ENCODE measurements at regions not wholly inside any gene's neighbourhood (a gene's known extent, or its start where the extent isn't known, plus 50 kb on each side); places are given as distances from the start of the nearest gene placed in this dataset.

DNA sequence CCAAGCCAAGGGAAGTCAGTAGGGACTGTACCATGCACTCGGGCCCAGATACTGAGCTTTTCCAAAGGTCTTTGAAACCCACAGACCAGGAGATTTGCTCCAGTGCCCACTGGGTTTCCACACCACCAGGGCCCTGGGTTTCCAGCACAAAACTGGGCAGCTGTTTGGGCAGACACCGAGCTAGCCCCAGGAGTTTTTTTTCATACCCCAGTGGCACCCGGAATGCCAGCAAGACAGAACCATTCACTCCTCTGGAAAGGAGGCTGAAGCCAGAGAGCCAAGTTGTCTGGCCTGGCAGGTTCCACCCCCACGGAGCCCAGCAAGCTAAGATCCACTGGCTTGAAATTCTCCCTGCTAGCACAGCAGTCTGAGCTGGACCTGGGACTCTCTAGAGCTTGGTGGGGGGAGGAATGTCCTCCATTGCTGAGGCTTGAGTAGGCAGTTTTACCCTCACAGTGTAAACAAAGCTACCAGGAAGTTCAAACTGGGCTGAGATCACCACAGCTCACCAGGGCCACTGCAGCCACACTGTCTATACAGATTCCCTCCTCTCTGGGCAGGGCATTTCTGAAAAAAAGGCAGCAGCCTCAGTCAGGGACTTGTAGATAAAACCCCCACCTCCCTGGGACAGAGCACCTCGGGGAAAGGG, 793.7 kb downstream of the RPS29 start:
- Mint-ChIP-seq H3K27ac (no peak overlapping the region), H3K27me3 (ENCODE audit: low read depth) (no peaks in the 10 kb centered on the region), H3K4me1 (ENCODE audit: low read depth) (no peaks in the 10 kb centered on the region), H3K4me3 (ENCODE audit: low read depth) (no peak overlapping the region), H3K9me3 (peaks cover 34% of the 10 kb centered on the region), H3K36me3 (ENCODE audit: low read depth) (no peaks in the 10 kb centered on the region)
- intact Hi-C loops (cut with micrococcal nuclease), result no loop called here
- no peak for DNase-seq (ENCODE audit: low spot score)

DNA sequence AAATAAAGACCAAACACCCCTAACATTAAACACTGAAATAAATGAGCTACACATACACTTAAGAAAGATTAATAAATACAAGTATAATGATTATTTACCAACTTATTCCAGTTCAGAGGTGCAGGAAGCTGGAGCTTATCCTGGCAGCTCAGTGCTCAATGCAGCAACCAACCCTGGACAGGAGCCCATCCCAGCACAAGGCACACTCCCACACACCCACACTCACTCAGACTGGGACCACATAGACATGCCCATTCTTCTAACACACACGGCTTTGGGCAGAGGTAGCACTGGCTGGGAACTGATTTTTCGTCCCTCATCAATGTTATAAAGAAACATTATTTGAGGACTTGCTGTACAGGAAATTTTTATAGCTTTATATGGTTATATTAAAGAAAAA, 797.4 kb downstream of the RPS29 start:
- no peak for DNase-seq (ENCODE audit: low spot score)
- H3K9me3 Mint-ChIP-seq, result peaks cover 19% of the 10 kb centered on the region
- H3K4me1 Mint-ChIP-seq (ENCODE audit: low read depth), result no peaks in the 10 kb centered on the region
- H3K4me3 Mint-ChIP-seq (ENCODE audit: low read depth), result no peak overlapping the region
- H3K36me3 Mint-ChIP-seq (ENCODE audit: low read depth), result no peaks in the 10 kb centered on the region
- intact Hi-C loops (cut with micrococcal nuclease), result no loop called here
- H3K27ac Mint-ChIP-seq, result no peak overlapping the region
- no peaks in the 10 kb centered on the region for H3K27me3 Mint-ChIP-seq (ENCODE audit: low read depth)

DNA sequence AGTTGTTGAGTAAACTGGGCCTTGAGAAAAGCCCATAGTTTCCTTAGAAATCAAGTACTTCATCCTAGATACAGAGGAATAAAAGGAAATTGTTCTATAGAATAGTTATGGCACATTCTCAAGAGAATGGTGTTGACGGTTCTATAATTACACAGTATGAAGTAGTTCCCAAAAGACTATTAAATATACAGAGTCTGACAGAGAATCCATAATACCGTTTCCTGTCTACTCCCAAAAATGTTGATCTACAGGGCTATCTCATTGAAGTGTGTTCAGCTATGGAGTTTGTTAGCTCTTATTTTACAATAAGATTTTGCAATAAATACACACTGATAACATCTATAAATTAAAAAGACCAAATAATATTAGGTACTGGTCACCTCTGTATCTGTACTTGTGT, 799.7 kb downstream of the RPS29 start:
- no peak for DNase-seq (ENCODE audit: low spot score)
- no peaks in the 10 kb centered on the region for H3K36me3 Mint-ChIP-seq (ENCODE audit: low read depth)
- peaks cover 19% of the 10 kb centered on the region for H3K9me3 Mint-ChIP-seq
- no peaks in the 10 kb centered on the region for H3K4me1 Mint-ChIP-seq (ENCODE audit: low read depth)
- H3K27me3 Mint-ChIP-seq (ENCODE audit: low read depth), result no peaks in the 10 kb centered on the region
- no peak overlapping the region for H3K4me3 Mint-ChIP-seq (ENCODE audit: low read depth)
- H3K27ac Mint-ChIP-seq, result no peak overlapping the region
- intact Hi-C loops (cut with micrococcal nuclease), result no loop called here

DNA sequence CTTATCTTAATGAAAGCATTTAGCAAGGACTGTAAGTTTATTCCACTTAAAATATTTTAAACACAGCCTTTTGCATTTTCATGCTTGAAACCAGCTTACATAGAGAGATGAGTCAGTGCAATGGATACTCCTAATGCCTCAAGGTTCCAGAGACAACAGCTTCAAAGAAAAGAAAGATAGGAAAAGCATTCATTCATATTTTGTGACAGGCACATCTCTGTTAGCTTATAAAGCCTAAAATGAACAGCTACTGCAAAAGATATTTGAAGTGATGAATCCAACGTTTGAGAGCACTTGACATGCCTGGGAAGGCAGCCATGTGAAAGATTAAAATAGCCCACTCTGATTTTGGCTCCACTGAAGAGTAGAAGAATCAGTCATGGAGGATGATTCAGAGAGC, 814.5 kb downstream of the RPS29 start:
- H3K4me3 Mint-ChIP-seq (ENCODE audit: low read depth), result no peak overlapping the region

DNA sequence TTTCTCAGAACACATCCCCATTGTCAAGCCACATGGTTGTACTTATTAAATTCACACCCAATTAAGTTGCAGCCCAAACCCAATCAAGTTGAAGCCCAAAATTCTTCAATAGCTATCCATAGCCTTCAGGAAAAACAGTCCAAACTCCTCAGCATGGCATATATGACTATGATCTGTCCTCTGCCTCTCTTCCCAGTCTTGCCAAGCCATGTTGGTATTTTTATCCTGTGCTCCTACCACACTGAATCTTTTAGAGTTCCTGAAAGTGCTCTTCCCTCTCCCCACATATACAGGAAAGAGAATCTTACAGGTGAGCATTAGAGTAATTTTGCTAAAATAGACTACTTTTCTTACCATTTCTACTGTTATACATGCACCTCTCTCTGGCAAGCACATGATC, 834.9 kb downstream of the RPS29 start:
- no peak overlapping the region for H3K4me3 Mint-ChIP-seq (ENCODE audit: low read depth)
- intact Hi-C loops (cut with micrococcal nuclease), result no loop called here

More for the DNA sequence above, 814.5 kb downstream of the RPS29 start:
- intact Hi-C loops (cut with micrococcal nuclease), result no loop called here
- Mint-ChIP-seq H3K36me3 (ENCODE audit: low read depth) (no peaks in the 10 kb centered on the region), H3K27me3 (ENCODE audit: low read depth) (no peaks in the 10 kb centered on the region), H3K4me1 (ENCODE audit: low read depth) (no peaks in the 10 kb centered on the region), H3K9me3 (peaks cover 20% of the 10 kb centered on the region), H3K27ac (no peak overlapping the region)
- no peak for DNase-seq (ENCODE audit: low spot score)

DNA sequence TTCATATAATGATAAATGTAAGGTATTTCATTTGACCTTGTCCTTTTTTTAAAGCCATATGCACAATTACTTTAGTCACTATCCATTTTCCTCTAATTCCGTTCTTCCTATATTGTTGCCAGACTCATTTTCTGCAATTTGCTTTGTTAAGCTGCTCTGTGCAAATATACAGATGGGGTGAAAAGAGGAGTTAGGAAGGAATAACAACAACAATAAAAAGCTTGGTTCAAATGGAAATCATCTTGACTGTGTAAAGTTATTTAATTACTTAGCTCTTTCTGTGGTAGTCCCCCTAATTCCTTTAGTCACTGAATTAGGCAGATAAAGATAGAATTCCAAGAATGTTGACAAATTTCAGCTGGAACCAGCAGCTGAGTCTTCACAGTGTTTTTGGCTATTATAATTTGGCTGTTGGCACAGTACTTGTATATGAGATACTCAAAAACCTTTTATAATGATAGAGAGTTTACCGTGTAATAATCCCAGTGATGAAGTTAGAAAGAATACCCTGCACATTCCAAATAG, 838.0 kb downstream of the RPS29 start:
- H3K27ac Mint-ChIP-seq, result no peak overlapping the region

More for the DNA sequence above, 834.9 kb downstream of the RPS29 start:
- Mint-ChIP-seq H3K27me3 (ENCODE audit: low read depth) (no peaks in the 10 kb centered on the region), H3K9me3 (peaks cover 23% of the 10 kb centered on the region), H3K27ac (no peak overlapping the region), H3K36me3 (ENCODE audit: low read depth) (no peaks in the 10 kb centered on the region), H3K4me1 (ENCODE audit: low read depth) (no peaks in the 10 kb centered on the region)
- no peak for DNase-seq (ENCODE audit: low spot score)

DNA sequence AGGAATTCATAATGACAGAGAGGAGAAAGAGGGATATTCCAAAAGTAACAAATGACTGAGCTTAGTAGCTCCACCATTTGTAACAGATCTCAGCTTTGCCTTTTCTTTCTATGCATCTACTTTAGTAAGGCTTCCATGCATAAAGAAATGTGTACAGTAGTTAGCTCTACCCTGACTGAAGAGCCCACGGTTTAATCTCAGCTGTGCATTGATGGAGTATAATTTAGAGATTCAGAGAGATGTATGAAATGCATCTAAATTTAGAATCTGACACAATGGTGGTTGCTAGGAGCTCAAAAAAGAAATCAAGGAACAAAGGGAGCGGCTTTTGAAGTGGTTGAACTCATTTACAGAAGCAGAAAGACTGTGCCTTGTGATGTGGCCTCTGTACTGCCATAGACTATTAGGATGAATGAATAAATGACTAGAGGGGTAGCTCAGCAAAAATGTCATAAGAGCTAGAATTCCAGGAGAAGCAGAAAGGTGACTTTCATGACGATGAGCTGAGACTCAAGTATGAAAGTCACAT, 838.6 kb downstream of the RPS29 start:
- Mint-ChIP-seq H3K27me3 (ENCODE audit: low read depth) (no peaks in the 10 kb centered on the region), H3K4me1 (ENCODE audit: low read depth) (no peaks in the 10 kb centered on the region), H3K4me3 (ENCODE audit: low read depth) (no peak overlapping the region), H3K27ac (no peak overlapping the region), H3K36me3 (ENCODE audit: low read depth) (no peaks in the 10 kb centered on the region), H3K9me3 (peaks cover 19% of the 10 kb centered on the region)
- DNase-seq (ENCODE audit: low spot score), result no peak
- intact Hi-C loops (cut with micrococcal nuclease), result no loop called here

More for the DNA sequence above, 838.0 kb downstream of the RPS29 start:
- H3K9me3 Mint-ChIP-seq, result peaks cover 23% of the 10 kb centered on the region
- no peak overlapping the region for H3K4me3 Mint-ChIP-seq (ENCODE audit: low read depth)
- no peaks in the 10 kb centered on the region for H3K36me3 Mint-ChIP-seq (ENCODE audit: low read depth)
- intact Hi-C loops (cut with micrococcal nuclease), result no loop called here
- H3K4me1 Mint-ChIP-seq (ENCODE audit: low read depth), result no peaks in the 10 kb centered on the region
- DNase-seq (ENCODE audit: low spot score), result no peak
- H3K27me3 Mint-ChIP-seq (ENCODE audit: low read depth), result no peaks in the 10 kb centered on the region

DNA sequence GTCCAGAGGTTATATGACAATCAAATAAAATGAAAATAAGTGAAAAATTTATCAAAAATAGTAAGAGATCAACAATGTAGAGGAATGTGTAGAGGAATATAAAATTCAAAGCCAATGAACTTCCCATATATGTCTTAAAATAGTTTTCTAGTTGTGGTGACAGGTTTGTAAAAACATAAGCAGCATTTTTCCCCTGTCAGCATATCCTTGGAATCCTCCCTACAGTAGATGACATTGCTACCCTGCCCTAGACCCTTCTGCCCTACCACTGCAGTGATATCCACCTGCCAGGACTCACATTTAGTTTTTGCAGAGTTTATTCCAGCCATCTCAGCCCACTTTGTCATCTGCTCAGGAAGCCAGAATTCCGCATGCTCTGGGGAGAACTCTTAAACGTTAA, 842.0 kb downstream of the RPS29 start:
- no peaks in the 10 kb centered on the region for H3K4me1 Mint-ChIP-seq (ENCODE audit: low read depth)
- no peaks in the 10 kb centered on the region for H3K27me3 Mint-ChIP-seq (ENCODE audit: low read depth)
- peaks cover 15% of the 10 kb centered on the region for H3K9me3 Mint-ChIP-seq
- DNase-seq (ENCODE audit: low spot score), result no peak
- intact Hi-C loops (cut with micrococcal nuclease), result no loop called here
- no peaks in the 10 kb centered on the region for H3K36me3 Mint-ChIP-seq (ENCODE audit: low read depth)
- H3K4me3 Mint-ChIP-seq (ENCODE audit: low read depth), result no peak overlapping the region
- H3K27ac Mint-ChIP-seq, result no peak overlapping the region

DNA sequence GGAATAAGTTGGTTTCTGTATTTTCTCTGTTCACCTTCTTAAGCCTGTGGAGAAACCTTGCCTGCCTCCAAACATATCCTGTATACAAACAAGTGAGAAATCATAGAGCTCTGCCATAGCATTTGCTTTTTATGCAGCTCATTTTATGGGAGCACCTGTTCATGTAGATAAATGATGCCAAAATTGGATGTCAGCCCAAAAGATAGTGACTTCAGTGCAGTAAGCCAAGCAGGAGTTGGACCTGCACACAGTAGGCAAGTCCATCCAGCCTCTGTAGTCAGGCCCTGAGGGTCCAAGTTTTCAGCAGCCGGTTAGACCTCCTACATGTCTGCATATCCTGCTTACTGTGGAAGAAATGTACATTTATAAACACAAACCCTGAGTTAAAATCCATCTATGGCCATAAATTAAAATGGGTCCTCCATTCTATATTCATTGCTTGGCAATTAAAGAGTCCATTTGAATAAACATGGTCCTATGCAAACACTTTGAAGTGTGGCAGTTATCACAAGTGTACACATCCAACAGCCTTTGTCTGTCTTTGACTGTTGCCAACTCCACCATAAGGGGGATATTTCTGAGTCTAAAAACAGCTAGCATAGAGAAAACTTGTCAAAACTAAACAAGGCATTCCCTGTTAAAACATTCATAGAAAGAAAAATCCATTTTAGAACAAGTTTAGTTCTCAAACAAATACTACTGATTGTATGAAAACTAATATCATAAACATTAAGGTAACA, 847.8 kb downstream of the RPS29 start:
- no peaks in the 10 kb centered on the region for H3K4me1 Mint-ChIP-seq (ENCODE audit: low read depth)
- intact Hi-C loops (cut with micrococcal nuclease), result no loop called here
- DNase-seq (ENCODE audit: low spot score), result no peak
- no peaks in the 10 kb centered on the region for H3K27me3 Mint-ChIP-seq (ENCODE audit: low read depth)
- no peak overlapping the region for H3K27ac Mint-ChIP-seq
- no peaks in the 10 kb centered on the region for H3K36me3 Mint-ChIP-seq (ENCODE audit: low read depth)
- H3K4me3 Mint-ChIP-seq (ENCODE audit: low read depth), result no peak overlapping the region
- H3K9me3 Mint-ChIP-seq, result peaks cover 20% of the 10 kb centered on the region

DNA sequence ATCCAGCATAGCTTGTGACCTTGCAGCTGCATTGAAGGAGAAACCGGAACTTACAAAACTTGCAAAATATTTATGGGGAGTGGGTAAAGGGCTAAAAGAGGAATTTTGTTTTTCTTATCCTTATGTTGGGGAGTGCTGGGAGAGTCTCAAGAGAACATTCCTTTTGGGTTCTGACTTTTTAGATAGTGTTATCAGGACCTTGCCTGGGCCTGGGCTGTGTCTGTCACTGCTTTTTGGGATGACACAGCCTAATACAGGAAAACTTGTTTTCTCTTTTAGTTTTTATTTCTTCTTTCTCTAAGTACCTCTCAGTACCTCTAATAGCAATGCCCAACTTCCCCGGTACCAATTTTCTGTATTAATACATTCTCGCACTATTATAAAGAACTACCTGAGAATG, 850.6 kb downstream of the RPS29 start:
- no peak for DNase-seq (ENCODE audit: low spot score)

DNA sequence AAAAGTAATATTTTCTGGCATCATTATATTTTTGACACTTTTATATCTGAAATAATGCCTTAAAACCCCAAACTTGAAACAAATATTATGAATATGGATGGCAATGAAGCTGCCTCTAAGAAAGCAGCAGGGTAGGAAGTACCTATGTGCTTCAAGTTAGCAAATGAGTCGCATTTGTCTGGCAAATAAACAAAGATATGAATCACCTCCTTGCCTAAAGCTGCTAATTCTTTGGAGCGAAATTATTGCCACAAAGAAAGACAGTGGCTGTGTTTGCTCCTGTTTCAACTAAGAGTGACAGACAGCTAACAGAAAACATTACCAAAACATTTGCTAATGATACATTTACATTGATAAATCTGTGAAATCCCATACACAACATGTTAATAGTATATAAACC, 854.9 kb downstream of the RPS29 start:
- no peak for DNase-seq (ENCODE audit: low spot score)
- intact Hi-C loops (cut with micrococcal nuclease), result no loop called here
- Mint-ChIP-seq H3K9me3 (peaks cover 9% of the 10 kb centered on the region), H3K36me3 (ENCODE audit: low read depth) (no peaks in the 10 kb centered on the region), H3K4me3 (ENCODE audit: low read depth) (no peak overlapping the region), H3K27me3 (ENCODE audit: low read depth) (no peaks in the 10 kb centered on the region), H3K27ac (no peak overlapping the region), H3K4me1 (ENCODE audit: low read depth) (no peaks in the 10 kb centered on the region)

More for the DNA sequence above, 850.6 kb downstream of the RPS29 start:
- Mint-ChIP-seq H3K27ac (no peak overlapping the region), H3K27me3 (ENCODE audit: low read depth) (no peaks in the 10 kb centered on the region), H3K9me3 (peaks cover 20% of the 10 kb centered on the region), H3K4me1 (ENCODE audit: low read depth) (no peaks in the 10 kb centered on the region), H3K4me3 (ENCODE audit: low read depth) (no peak overlapping the region), H3K36me3 (ENCODE audit: low read depth) (no peaks in the 10 kb centered on the region)
- intact Hi-C loops (cut with micrococcal nuclease), result no loop called here

DNA sequence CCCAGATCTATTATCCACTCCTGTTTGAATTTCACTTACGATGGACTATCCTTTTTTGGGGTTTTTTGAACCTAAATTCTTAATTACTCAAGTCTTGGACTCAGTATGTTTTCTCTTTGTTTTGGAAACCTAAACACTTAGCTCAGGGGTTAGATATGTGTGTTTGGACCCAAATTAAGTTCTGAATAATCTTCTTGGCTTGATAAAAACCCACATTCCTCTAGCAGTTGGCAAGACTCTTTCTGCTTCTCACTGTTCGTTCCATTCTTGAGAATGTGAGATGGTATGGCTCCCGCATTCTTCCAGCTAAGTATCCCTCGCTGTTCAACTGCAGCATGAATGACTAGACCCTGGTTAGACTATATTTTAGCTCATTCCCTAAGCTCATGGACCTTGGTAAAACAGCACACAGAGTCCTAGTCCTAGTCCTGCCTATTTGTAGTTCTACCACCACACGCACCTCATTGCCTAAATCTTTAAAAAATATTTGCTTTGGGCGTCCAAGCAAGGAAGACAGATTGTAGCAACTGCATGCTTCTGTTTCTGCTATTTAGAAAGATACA, 860.0 kb downstream of the RPS29 start:
- Mint-ChIP-seq H3K4me1 (ENCODE audit: low read depth) (no peaks in the 10 kb centered on the region), H3K9me3 (peaks cover 4% of the 10 kb centered on the region), H3K27me3 (ENCODE audit: low read depth) (no peaks in the 10 kb centered on the region), H3K36me3 (ENCODE audit: low read depth) (no peaks in the 10 kb centered on the region), H3K27ac (no peak overlapping the region), H3K4me3 (ENCODE audit: low read depth) (no peak overlapping the region)
- DNase-seq (ENCODE audit: low spot score), result no peak
- intact Hi-C loops (cut with micrococcal nuclease), result no loop called here
